T-helper 1 cell treated with Interleukin-12 subunit alpha and Interleukin-12 subunit beta and Interleukin-4 antibody, amounts not matched to agents 30 μg/mL and 1 μg/mL, for 36 hours (primary cell): ENCODE measurements at regions not wholly inside any gene's neighbourhood (a gene's known extent, or its start where the extent isn't known, plus 50 kb on each side); places are given as distances from the start of the nearest gene placed in this dataset.

Source experiments
- H3K27ac Mint-ChIP-seq: one replicate; pipeline ENCODE4 v1.8.0; 2021; ENCODE audit warnings: mild to moderate bottlenecking, mixed read lengths
- H3K27me3 Mint-ChIP-seq: one replicate; pipeline ENCODE4 v1.8.0; 2021; ENCODE audit warnings: low read depth, mixed read lengths
- H3K36me3 Mint-ChIP-seq: one replicate; pipeline ENCODE4 v1.8.0; 2021; ENCODE audit warnings: low read depth, mixed read lengths
- H3K4me1 Mint-ChIP-seq: one replicate; pipeline ENCODE4 v1.8.0; 2021; ENCODE audit warnings: low read depth, mixed read lengths
- H3K4me3 Mint-ChIP-seq: one replicate; pipeline ENCODE4 v1.8.0; 2021; ENCODE audit warnings: mild to moderate bottlenecking, moderate library complexity, mixed read lengths
- H3K9me3 Mint-ChIP-seq: one replicate; pipeline ENCODE4 v1.8.0; 2021; ENCODE audit warnings: mixed read lengths

DNA sequence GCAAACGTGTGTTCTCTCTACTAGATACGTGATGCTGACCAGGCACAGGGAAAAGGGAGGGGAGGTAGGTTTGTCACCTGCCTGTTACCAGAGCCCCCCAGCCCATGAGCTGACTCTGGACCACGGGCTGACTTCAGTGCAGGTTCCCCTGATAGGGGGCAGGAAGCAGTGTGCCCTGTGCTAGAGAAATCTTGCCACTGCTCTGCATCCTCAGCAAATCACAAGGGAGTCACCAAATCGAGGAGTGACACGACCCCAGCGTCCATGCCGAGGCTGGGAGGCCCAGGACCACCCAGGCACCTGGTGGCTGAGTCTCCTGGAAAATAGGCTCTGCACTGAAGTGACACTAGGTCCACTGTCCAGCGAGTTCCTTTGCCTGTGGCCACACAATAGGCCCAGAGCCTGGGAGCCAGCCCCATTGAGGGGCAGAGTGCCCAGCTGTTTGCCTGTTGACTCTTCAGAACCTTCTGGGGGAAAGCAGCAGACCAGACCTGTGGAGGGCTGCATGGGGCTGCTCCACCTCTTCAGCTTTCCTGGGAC, 99.3 kb downstream of the CTTN start:
- no peak overlapping the region for H3K4me3 Mint-ChIP-seq
- H3K27me3 Mint-ChIP-seq: no peaks in the 10 kb centered on the region
- no peaks in the 10 kb centered on the region for H3K4me1 Mint-ChIP-seq
- no peaks in the 10 kb centered on the region for H3K9me3 Mint-ChIP-seq
- no peaks in the 10 kb centered on the region for H3K36me3 Mint-ChIP-seq
- no peak overlapping the region for H3K27ac Mint-ChIP-seq

DNA sequence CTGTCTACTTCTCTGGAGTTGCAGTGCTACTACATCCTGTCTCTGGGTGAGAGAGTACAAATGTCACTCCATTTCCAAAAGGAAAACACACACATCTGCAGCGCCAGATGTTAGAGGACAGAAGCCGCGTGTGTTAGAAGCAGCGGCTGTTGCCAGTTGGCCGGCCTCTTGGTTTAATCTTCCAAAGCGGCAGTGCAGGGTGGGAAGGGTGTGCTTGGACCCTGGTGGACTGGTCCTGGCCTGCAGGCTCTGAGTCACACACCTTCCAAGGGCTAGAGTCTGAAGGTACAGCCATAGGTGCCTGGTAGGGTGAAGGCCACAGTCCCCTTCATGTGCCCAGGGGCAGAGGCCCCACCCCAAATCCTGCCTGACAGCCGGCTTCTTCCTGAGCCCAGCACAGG, 99.8 kb downstream of the CTTN start:
- Mint-ChIP-seq H3K4me1 (no peaks in the 10 kb centered on the region), H3K4me3 (no peak overlapping the region), H3K9me3 (no peaks in the 10 kb centered on the region), H3K27me3 (no peaks in the 10 kb centered on the region), H3K36me3 (no peaks in the 10 kb centered on the region), H3K27ac (no peak overlapping the region)

GRCh38 chr11:70498976-70499801, 100.9 kb downstream of the CTTN start:
- Mint-ChIP-seq H3K27me3 (no peaks in the 10 kb centered on the region), H3K36me3 (no peaks in the 10 kb centered on the region), H3K4me1 (no peaks in the 10 kb centered on the region), H3K9me3 (no peaks in the 10 kb centered on the region), H3K27ac (no peak overlapping the region), H3K4me3 (no peak overlapping the region)

- no peaks in the 10 kb centered on the region for H3K4me1 Mint-ChIP-seq
- no peaks in the 10 kb centered on the region for H3K36me3 Mint-ChIP-seq
- no peak overlapping the region for H3K4me3 Mint-ChIP-seq
- no peak overlapping the region for H3K27ac Mint-ChIP-seq
- no peaks in the 10 kb centered on the region for H3K27me3 Mint-ChIP-seq
- no peaks in the 10 kb centered on the region for H3K9me3 Mint-ChIP-seq
These were observed 101.9 kb downstream of the CTTN start for GRCh38 chr11:70500076-70500847.

GRCh38 chr11:70501051-70501901, 102.9 kb downstream of the CTTN start:
- H3K27ac Mint-ChIP-seq: no peak overlapping the region
- no peaks in the 10 kb centered on the region for H3K4me1 Mint-ChIP-seq
- no peaks in the 10 kb centered on the region for H3K27me3 Mint-ChIP-seq
- H3K36me3 Mint-ChIP-seq: no peaks in the 10 kb centered on the region
- no peaks in the 10 kb centered on the region for H3K9me3 Mint-ChIP-seq
- no peak overlapping the region for H3K4me3 Mint-ChIP-seq

DNA sequence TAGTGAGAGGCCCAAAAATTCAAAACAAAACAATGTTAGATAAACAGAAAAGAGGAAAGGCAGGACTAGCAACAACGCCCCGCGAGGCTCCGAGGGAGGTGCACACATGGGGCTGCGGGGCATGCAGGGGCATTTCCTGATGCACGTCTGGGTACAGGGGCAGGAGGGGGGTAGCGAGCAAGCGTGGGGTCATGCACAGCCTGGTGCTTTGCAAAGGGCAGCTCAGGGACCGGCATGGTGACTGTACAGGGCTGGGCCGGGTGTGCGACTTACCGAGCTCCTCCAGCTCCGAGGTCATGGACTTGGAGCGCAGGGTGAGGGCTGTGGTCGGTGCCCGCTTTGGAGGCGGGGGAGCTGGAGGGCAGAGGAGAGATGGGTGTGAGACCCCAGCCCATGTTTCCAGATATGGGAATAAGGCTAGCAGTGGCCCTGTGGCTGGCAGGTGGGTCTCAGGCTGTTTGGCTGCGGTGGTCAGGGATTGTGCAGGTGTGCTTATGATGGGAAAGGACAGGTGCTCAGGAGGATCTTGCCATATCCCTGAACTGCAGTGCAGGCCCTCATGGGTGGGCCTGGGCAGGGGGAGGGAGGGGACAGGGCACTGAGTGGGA, 103.7 kb downstream of the CTTN start:
- H3K4me3 Mint-ChIP-seq: no peak overlapping the region
- H3K9me3 Mint-ChIP-seq: no peaks in the 10 kb centered on the region
- no peaks in the 10 kb centered on the region for H3K36me3 Mint-ChIP-seq
- no peaks in the 10 kb centered on the region for H3K4me1 Mint-ChIP-seq
- no peak overlapping the region for H3K27ac Mint-ChIP-seq
- H3K27me3 Mint-ChIP-seq: no peaks in the 10 kb centered on the region

- Mint-ChIP-seq H3K27me3 (no peaks in the 10 kb centered on the region), H3K4me3 (no peak overlapping the region), H3K36me3 (no peaks in the 10 kb centered on the region), H3K9me3 (no peaks in the 10 kb centered on the region), H3K27ac (no peak overlapping the region), H3K4me1 (no peaks in the 10 kb centered on the region)
These were observed 104.5 kb downstream of the CTTN start for GRCh38 chr11:70502677-70503467.

DNA sequence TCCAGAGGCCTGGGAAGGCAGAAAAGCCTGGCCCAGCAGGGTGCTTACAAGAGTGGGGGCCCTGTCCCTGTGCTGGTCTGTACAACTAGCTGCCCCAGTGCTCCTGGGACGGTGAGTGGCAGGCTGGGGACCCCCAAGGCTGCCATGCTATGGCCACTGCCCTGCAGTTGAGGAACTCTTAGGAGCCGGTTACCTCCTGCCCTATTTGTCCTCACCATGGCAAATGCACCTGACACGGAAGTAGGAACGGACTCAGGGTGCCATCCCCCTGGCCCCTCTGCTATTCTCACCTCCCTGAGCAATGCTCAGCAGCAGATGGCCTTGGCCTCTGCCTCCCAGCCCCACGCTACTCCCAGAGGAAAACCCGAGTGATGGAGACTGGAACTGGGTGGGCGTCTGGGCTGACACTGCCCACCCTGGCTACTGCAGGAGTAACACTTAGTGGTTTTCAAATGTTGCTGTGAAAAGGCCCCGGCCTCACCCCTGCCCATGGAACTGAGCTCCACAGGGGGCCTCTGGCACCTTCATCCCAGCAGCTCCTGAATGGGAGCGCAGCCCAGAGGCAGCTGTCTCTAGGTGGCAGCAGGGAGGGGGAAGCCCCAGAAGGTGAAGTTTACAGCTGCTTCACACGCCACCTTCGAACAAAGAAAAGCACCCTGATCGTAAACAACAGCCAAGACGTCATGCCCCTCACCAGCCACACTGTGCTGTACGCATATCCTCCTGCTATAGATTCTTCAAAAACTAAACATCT, 105.3 kb downstream of the CTTN start:
- Mint-ChIP-seq H3K4me3 (no peak overlapping the region), H3K36me3 (no peaks in the 10 kb centered on the region), H3K27me3 (no peaks in the 10 kb centered on the region)

GRCh38 chr11:70504246-70505020, 106.1 kb downstream of the CTTN start:
- Mint-ChIP-seq H3K4me3 (no peak overlapping the region), H3K9me3 (no peaks in the 10 kb centered on the region), H3K36me3 (no peaks in the 10 kb centered on the region), H3K27me3 (no peaks in the 10 kb centered on the region), H3K27ac (no peak overlapping the region), H3K4me1 (no peaks in the 10 kb centered on the region)

More for the DNA sequence above, 105.3 kb downstream of the CTTN start:
- Mint-ChIP-seq H3K27ac (no peak overlapping the region), H3K4me1 (no peaks in the 10 kb centered on the region), H3K9me3 (no peaks in the 10 kb centered on the region)

DNA sequence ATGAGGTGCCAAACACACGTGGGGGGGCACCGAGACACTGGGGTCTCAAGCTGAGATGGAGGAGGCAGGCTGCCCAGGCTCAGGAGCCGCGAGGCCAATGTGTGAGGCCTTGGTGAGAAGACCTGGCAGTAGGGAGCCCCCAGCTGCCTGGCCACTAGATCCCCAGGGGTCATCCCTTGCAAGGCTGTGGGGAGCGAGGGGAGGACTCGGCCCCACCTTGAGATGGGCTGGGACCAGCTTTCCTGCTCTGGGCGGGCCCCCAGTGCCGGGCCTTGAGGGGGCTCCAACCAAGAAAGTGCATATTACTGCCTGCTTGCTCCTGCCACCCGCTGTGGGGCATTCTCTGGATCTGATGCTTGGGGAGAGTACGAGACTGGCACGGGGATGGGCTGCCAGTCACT, 107.0 kb downstream of the CTTN start:
- Mint-ChIP-seq H3K27ac (no peak overlapping the region), H3K4me1 (no peaks in the 10 kb centered on the region), H3K36me3 (no peaks in the 10 kb centered on the region), H3K9me3 (no peaks in the 10 kb centered on the region), H3K4me3 (no peak overlapping the region), H3K27me3 (no peaks in the 10 kb centered on the region)

- H3K27me3 Mint-ChIP-seq: no peaks in the 10 kb centered on the region
- H3K4me1 Mint-ChIP-seq: no peaks in the 10 kb centered on the region
- no peaks in the 10 kb centered on the region for H3K9me3 Mint-ChIP-seq
- H3K4me3 Mint-ChIP-seq: no peak overlapping the region
- H3K27ac Mint-ChIP-seq: no peak overlapping the region
- H3K36me3 Mint-ChIP-seq: no peaks in the 10 kb centered on the region
These were observed 107.7 kb downstream of the CTTN start for GRCh38 chr11:70505761-70506657.

- peaks cover 3% of the 10 kb centered on the region for H3K9me3 Mint-ChIP-seq
- no peaks in the 10 kb centered on the region for H3K36me3 Mint-ChIP-seq
- H3K27ac Mint-ChIP-seq: no peak overlapping the region
- H3K27me3 Mint-ChIP-seq: no peaks in the 10 kb centered on the region
- no peaks in the 10 kb centered on the region for H3K4me1 Mint-ChIP-seq
- no peak overlapping the region for H3K4me3 Mint-ChIP-seq
These were observed 108.3 kb downstream of the CTTN start for GRCh38 chr11:70506658-70506970.
